Left ventricle myocardium inferior (tissue), 1 donor: ENCODE measurements at regions not wholly inside any gene's neighbourhood (a gene's known extent, or its start where the extent isn't known, plus 50 kb on each side); places are given as distances from the start of the nearest gene placed in this dataset.

Source experiments
- DNase-seq: peaks from one replicate; pipeline ENCODE4 v3.0.0-alpha.2; 2020
- H3K27ac ChIP-seq: fragments of 200-600 bp; replicated peaks from 2 replicates; pipeline ENCODE4 v1.8.0; 2021
- H3K27me3 ChIP-seq: fragments of 200-600 bp; 2 replicates; pipeline ENCODE4 v1.8.0; 2021; ENCODE audit warnings: low read depth
- H3K36me3 ChIP-seq: fragments of 200-600 bp; 2 replicates; pipeline ENCODE4 v1.8.0; 2021
- H3K4me1 ChIP-seq: fragments of 200-600 bp; 2 replicates; pipeline ENCODE4 v1.8.0; 2021
- H3K4me3 ChIP-seq: fragments of 200-600 bp; 2 replicates; pipeline ENCODE4 v1.8.0; 2021; ENCODE audit warnings: mild to moderate bottlenecking, moderate library complexity
- H3K9me3 ChIP-seq: fragments of 200-600 bp; replicated peaks from 2 replicates; pipeline ENCODE4 v1.8.0; 2021
- CTCF ChIP-seq: fragments of 200-600 bp; IDR thresholded peaks from 2 replicates; pipeline ENCODE4 v1.8.0; 2021; ENCODE audit warnings: antibody characterized with exemption, mild to moderate bottlenecking, borderline replicate concordance
- intact Hi-C: fragments of 100-400 bp; cut with micrococcal nuclease; formaldehyde crosslinking; loops from one replicate; pipeline ENCODE4 v1.11.0; 2022
- donor health status: DM: no; HTN: yes; CAD: no; lungs with severe emphysema.

DNA sequence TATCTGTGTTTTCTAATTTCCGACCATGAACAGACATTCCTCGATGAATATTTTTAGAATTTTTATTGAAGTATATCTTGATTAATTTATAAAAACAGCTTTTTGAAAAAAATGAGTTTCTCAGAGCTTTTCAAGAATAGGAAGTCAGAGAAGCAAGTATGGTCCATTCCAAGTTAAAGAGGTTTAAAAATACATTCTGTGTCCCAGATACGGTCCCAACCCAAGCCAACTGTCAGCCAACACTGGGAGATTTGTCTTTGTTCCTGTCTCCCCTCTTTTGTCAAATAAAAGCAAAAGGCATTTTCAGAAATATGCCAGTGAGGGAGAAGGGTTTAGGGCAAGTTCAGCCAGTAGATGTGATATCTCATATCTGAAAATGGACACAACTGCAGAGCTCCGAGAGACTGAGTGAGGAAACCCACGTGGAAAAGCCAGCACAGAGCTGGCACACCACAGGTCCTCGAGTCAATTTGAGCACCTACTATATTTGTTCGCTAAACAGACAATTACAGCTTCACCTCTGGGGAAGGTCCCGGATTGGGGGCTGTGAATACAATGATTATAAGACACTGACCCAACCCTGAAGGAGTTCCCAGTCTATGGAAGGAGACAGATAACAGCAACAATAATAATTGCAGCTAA is 59.8 kb downstream of the C11orf91 start:
- peaks cover 6% of the 10 kb centered on the region for H3K9me3 ChIP-seq
- no peaks in the 10 kb centered on the region for H3K27me3 ChIP-seq
- no peak for DNase-seq
- H3K4me1 ChIP-seq, result peaks cover 12% of the 10 kb centered on the region
- H3K36me3 ChIP-seq, result no peaks in the 10 kb centered on the region
- no peak for TF ChIP-seq CTCF
- peak overlapping the region; percentile 8 for H3K4me3 ChIP-seq
- no peak overlapping the region for H3K27ac ChIP-seq
- intact Hi-C loops, result no loop called here

DNA sequence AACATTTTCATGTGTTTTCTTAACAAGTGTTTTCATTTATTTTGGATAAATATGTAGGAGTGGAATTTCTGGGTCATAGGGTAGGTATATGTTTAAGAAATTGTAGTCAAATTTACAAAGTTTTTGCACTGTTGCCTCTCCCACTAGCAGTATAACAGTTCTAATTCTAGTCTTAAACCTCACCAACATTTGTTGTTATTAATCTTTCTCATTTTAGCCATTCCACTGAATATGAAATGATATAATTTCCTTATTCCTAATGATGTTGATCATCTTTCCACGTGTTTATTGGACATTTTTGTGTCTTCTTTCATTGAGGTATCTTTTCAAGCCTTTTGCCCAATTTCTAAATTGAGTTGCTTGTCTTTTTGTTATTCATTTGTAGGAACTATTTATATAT is 62.0 kb downstream of the C11orf91 start:
- peaks cover 23% of the 10 kb centered on the region for H3K4me1 ChIP-seq
- TF ChIP-seq CTCF, result no peak
- no peak overlapping the region for H3K4me3 ChIP-seq
- intact Hi-C loops, result no loop called here
- H3K9me3 ChIP-seq, result peaks cover 6% of the 10 kb centered on the region
- H3K36me3 ChIP-seq, result no peaks in the 10 kb centered on the region
- DNase-seq, result no peak
- H3K27me3 ChIP-seq, result no peaks in the 10 kb centered on the region
- no peak overlapping the region for H3K27ac ChIP-seq

DNA sequence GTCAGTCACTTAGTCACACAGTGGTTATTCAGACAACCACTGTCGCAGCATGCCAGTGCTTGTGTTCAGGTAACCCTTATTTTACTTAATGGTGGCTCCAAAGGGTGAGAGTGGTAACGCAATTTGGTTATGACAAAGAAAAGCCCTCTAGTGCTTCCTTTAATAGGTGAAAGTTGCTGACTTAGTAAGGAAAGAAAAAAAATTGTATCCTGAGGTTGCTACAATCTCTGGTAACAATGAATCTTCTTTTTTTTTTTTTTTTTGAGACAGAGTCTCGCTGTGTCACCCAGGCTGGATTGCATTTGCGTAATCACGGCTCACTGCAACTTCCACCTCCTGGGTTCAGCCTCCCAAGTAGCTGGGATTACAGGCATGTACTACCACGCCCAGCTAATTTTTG is 64.5 kb downstream of the C11orf91 start:
- intact Hi-C loops, result no loop called here
- DNase-seq, result no peak
- Histone ChIP-seq H3K27ac (no peak overlapping the region), H3K4me1 (peaks cover 26% of the 10 kb centered on the region), H3K27me3 (no peaks in the 10 kb centered on the region), H3K4me3 (no peak overlapping the region), H3K9me3 (peaks cover 6% of the 10 kb centered on the region), H3K36me3 (no peaks in the 10 kb centered on the region)
- no peak for TF ChIP-seq CTCF

DNA sequence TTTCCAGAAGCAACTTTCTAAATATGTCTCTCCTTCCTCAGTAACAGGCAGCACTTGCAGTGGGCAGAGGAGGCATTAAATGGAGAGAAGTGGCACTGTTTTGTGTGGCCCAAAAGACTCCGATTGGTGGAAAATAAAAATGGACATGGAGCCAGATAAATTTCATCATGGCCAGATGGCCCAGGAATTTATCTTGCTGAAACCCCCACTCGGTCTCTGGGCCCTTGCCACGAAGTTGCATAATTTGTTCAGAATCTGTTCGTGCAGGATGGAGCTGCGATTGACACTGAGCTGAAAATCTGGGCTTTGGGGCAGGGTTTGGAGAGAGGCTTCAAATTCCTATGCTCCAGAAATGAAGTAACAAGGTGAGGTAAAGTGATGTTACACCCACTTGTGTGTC is 65.5 kb downstream of the C11orf91 start:
- TF ChIP-seq CTCF, result no peak
- H3K27me3 ChIP-seq, result no peaks in the 10 kb centered on the region
- no peak overlapping the region for H3K4me3 ChIP-seq
- no peaks in the 10 kb centered on the region for H3K36me3 ChIP-seq
- H3K9me3 ChIP-seq, result peaks cover 6% of the 10 kb centered on the region
- H3K27ac ChIP-seq, result no peak overlapping the region
- peak; percentile 72 for DNase-seq
- intact Hi-C loops, result no loop called here
- H3K4me1 ChIP-seq, result peaks cover 16% of the 10 kb centered on the region

GRCh38 chr11:33634291-33634834 is 66.3 kb downstream of the C11orf91 start:
- intact Hi-C loops, result no loop called here

More at GRCh38 chr11:33634291-33634834, 66.3 kb downstream of the C11orf91 start:
- Histone ChIP-seq H3K36me3 (no peaks in the 10 kb centered on the region), H3K27ac (no peak overlapping the region), H3K4me3 (no peak overlapping the region), H3K9me3 (peaks cover 6% of the 10 kb centered on the region), H3K27me3 (no peaks in the 10 kb centered on the region), H3K4me1 (peaks cover 16% of the 10 kb centered on the region)
- no peak for TF ChIP-seq CTCF
- DNase-seq, result no peak
